ENCODE measurements at regions not wholly inside any gene's neighbourhood (a gene's known extent, or its start where the extent isn't known, plus 50 kb on each side); places are given as distances from the start of the nearest gene placed in this dataset.

- in situ Hi-C loops (cut with MboI; ENCODE audit: low sequenced_read_pairs): no loop called here
Measured at GRCh38 chr3:182052332-182052731, 340.6 kb downstream of the SOX2 start.

GRCh38 chr3:182052757-182053156, 341.0 kb downstream of the SOX2 start:
- in situ Hi-C loops (cut with MboI; ENCODE audit: low sequenced_read_pairs): no loop called here

- in situ Hi-C loops (cut with MboI; ENCODE audit: low sequenced_read_pairs): no loop called here
Measured at GRCh38 chr3:182058488-182058887, 346.8 kb downstream of the SOX2 start.

- in situ Hi-C loops (cut with MboI; ENCODE audit: low sequenced_read_pairs): no loop called here
Measured at GRCh38 chr3:182063742-182064141, 352.0 kb downstream of the SOX2 start.

- in situ Hi-C loops (cut with MboI; ENCODE audit: low sequenced_read_pairs): no loop called here
Measured at GRCh38 chr3:182067423-182067822, 355.7 kb downstream of the SOX2 start.

GRCh38 chr3:182078316-182078715, 366.6 kb downstream of the SOX2 start:
- in situ Hi-C loops (cut with MboI; ENCODE audit: low sequenced_read_pairs): no loop called here

GRCh38 chr3:182078929-182079328, 367.2 kb downstream of the SOX2 start:
- in situ Hi-C loops (cut with MboI; ENCODE audit: low sequenced_read_pairs): no loop called here

- in situ Hi-C loops (cut with MboI; ENCODE audit: low sequenced_read_pairs): no loop called here
Measured at GRCh38 chr3:182081096-182081495, 369.4 kb downstream of the SOX2 start.

GRCh38 chr3:182083112-182083511, 371.4 kb downstream of the SOX2 start:
- in situ Hi-C loops (cut with MboI; ENCODE audit: low sequenced_read_pairs): no loop called here

- in situ Hi-C loops (cut with MboI; ENCODE audit: low sequenced_read_pairs): no loop called here
Measured at GRCh38 chr3:182092662-182093262, 381.0 kb downstream of the SOX2 start.

GRCh38 chr3:182094321-182094720, 382.6 kb downstream of the SOX2 start:
- in situ Hi-C loops (cut with MboI; ENCODE audit: low sequenced_read_pairs): no loop called here

- in situ Hi-C loops (cut with MboI; ENCODE audit: low sequenced_read_pairs): no loop called here
Measured at GRCh38 chr3:182104881-182105280, 393.2 kb downstream of the SOX2 start.

- in situ Hi-C loops (cut with MboI; ENCODE audit: low sequenced_read_pairs): no loop called here
Measured at GRCh38 chr3:182105875-182106274, 394.1 kb downstream of the SOX2 start.

GRCh38 chr3:182108371-182108770, 396.6 kb downstream of the SOX2 start:
- in situ Hi-C loops (cut with MboI; ENCODE audit: low sequenced_read_pairs): no loop called here

GRCh38 chr3:182111967-182112366, 400.2 kb downstream of the SOX2 start:
- in situ Hi-C loops (cut with MboI; ENCODE audit: low sequenced_read_pairs): no loop called here

GRCh38 chr3:182115328-182116015, 403.7 kb downstream of the SOX2 start:
- in situ Hi-C loops (cut with MboI; ENCODE audit: low sequenced_read_pairs): no loop called here

GRCh38 chr3:182116386-182116785, 404.7 kb downstream of the SOX2 start:
- in situ Hi-C loops (cut with MboI; ENCODE audit: low sequenced_read_pairs): no loop called here

GRCh38 chr3:182117131-182117530, 405.4 kb downstream of the SOX2 start:
- in situ Hi-C loops (cut with MboI; ENCODE audit: low sequenced_read_pairs): no loop called here

GRCh38 chr3:182117583-182117982, 405.9 kb downstream of the SOX2 start:
- in situ Hi-C loops (cut with MboI; ENCODE audit: low sequenced_read_pairs): no loop called here

GRCh38 chr3:182118066-182118465, 406.3 kb downstream of the SOX2 start:
- in situ Hi-C loops (cut with MboI; ENCODE audit: low sequenced_read_pairs): no loop called here

GRCh38 chr3:182121401-182121800, 409.7 kb downstream of the SOX2 start:
- in situ Hi-C loops (cut with MboI; ENCODE audit: low sequenced_read_pairs): no loop called here

- in situ Hi-C loops (cut with MboI; ENCODE audit: low sequenced_read_pairs): no loop called here
Measured at GRCh38 chr3:182122779-182123178, 411.1 kb downstream of the SOX2 start.

- in situ Hi-C loops (cut with MboI; ENCODE audit: low sequenced_read_pairs): no loop called here
Measured at GRCh38 chr3:182124187-182124586, 412.5 kb downstream of the SOX2 start.
